H1 (cell line): ENCODE measurements at regions not wholly inside any gene's neighbourhood (a gene's known extent, or its start where the extent isn't known, plus 50 kb on each side); places are given as distances from the start of the nearest gene placed in this dataset.

Experiments
- CTCF ChIA-PET: fragments of 300-600 bp; sonication (Branson Sonifier 250); formaldehyde crosslinking; loops from one replicate; lab custom pipeline; 2021; ENCODE audit not compliant: partially characterized antibody; lab: Charles Lee
- POLR2A ChIA-PET: fragments of 300-600 bp; sonication (Branson Sonifier 250); formaldehyde crosslinking; loops from one replicate; lab custom pipeline; 2021; ENCODE audit warnings: inconsistent platforms; ENCODE audit not compliant: partially characterized antibody; lab: Charles Lee
- DNase-seq, 2 experiments: peaks; one replicate each; pipeline versions ENCODE4 v3.0.0 to v3.0.0-alpha.2; 2010 to 2022; ENCODE audit warnings: low spot score in 2 of 2, low read depth in 1 of 2, mixed read lengths in 1 of 2
- FAIRE-seq: peaks from 2 replicates; lab custom pipeline; 2011; peaks lifted over from hg19 to GRCh38; lab: Jason Lieb, UNC
- H2AFZ ChIP-seq: 2 replicates; pipeline ENCODE4 v1.8.1; 2012; ENCODE audit warnings: low read length, inconsistent platforms
- H2AK5ac ChIP-seq: 2 replicates; pipeline ENCODE4 v1.6.1; 2013; ENCODE audit warnings: low read depth, low read length
- H2BK120ac ChIP-seq: replicated peaks from 2 replicates; pipeline ENCODE3; 2013; ENCODE audit warnings: low read depth, low read length, inconsistent platforms
- H2BK12ac ChIP-seq: 2 replicates; pipeline ENCODE4 v1.6.1; 2013; ENCODE audit warnings: low read depth, low read length
- H2BK15ac ChIP-seq: 2 replicates; pipeline ENCODE4 v1.6.1; 2013; ENCODE audit warnings: low read length
- H2BK20ac ChIP-seq: 2 replicates; pipeline ENCODE4 v1.6.1; 2013; ENCODE audit warnings: low read length
- H2BK5ac ChIP-seq: 2 replicates; pipeline ENCODE4 v1.6.1; 2013; ENCODE audit warnings: low read depth, low read length
- H3K14ac ChIP-seq: 2 replicates; pipeline ENCODE4 v1.6.1; 2013; ENCODE audit warnings: inconsistent platforms; ENCODE audit not compliant: insufficient read length
- H3K18ac ChIP-seq: 2 replicates; pipeline ENCODE4 v1.6.1; 2013; ENCODE audit warnings: low read length; ENCODE audit errors: extremely low read depth
- H3K23ac ChIP-seq: 2 replicates; pipeline ENCODE4 v1.6.1; 2013; ENCODE audit warnings: inconsistent platforms; ENCODE audit not compliant: insufficient read length
- H3K23me2 ChIP-seq: 2 replicates; pipeline ENCODE4 v1.6.1; 2013; ENCODE audit warnings: low read depth, low read length
- H3K27ac ChIP-seq: 2 replicates; pipeline ENCODE4 v1.6.1; 2011; ENCODE audit warnings: low read depth, low read length, inconsistent platforms
- H3K27me3 ChIP-seq, 4 experiments: replicated peaks in 1 of 4; 1 replicate in 1 of 4; 2 replicates in 3 of 4; pipeline versions ENCODE4 v1.6.1 to v1.8.1; 2011 to 2013; ENCODE audit warnings: low read length in 3 of 4, mild to moderate bottlenecking in 3 of 4, inconsistent platforms in 2 of 4, mixed read lengths in 2 of 4, moderate library complexity in 1 of 4; ENCODE audit not compliant: control insufficient read depth in 3 of 4, insufficient read depth in 3 of 4; ENCODE audit errors: extremely low read depth in 1 of 4
- H3K36me3 ChIP-seq, 4 experiments: 2 replicates each; pipeline versions ENCODE4 v1.6.1 to v1.8.1; 2011 to 2013; ENCODE audit warnings: mild to moderate bottlenecking in 4 of 4, low read length in 3 of 4, moderate library complexity in 2 of 4, control low read depth in 1 of 4, inconsistent platforms in 1 of 4; ENCODE audit not compliant: insufficient read depth in 4 of 4, control insufficient read depth in 2 of 4
- H3K4ac ChIP-seq: replicated peaks from 2 replicates; pipeline ENCODE3; 2013; ENCODE audit warnings: low read length, low read depth, mixed read lengths, inconsistent platforms; ENCODE audit not compliant: insufficient read length
- H3K4me1 ChIP-seq, 4 experiments: replicated peaks in 1 of 4; 1 replicate in 1 of 4; 2 replicates in 3 of 4; pipeline versions ENCODE4 v1.6.1 to v1.8.1; 2011 to 2013; ENCODE audit warnings: low read length in 3 of 4, inconsistent platforms in 2 of 4, mixed read lengths in 1 of 4; ENCODE audit not compliant: insufficient read depth in 4 of 4, control insufficient read depth in 3 of 4
- H3K4me2 ChIP-seq, 2 experiments: 2 replicates each; pipeline versions ENCODE4 v1.6.1 to v1.8.1; 2011 to 2013; ENCODE audit warnings: low read depth in 2 of 2, low read length in 2 of 2, control low read depth in 1 of 2, inconsistent platforms in 1 of 2, mild to moderate bottlenecking in 1 of 2; ENCODE audit not compliant: insufficient read depth in 1 of 2
- H3K4me3 ChIP-seq, 4 experiments: fragments of 200-600, 300-600 bp in 1 of 4; sonication (generic), shearing (Covaris generic), sonication (Bioruptor Twin) in 1 of 4; 2 replicates each; pipeline versions ENCODE4 v1.5.1 to v1.8.1; 2011 to 2016; ENCODE audit warnings: low read length in 4 of 4, low read depth in 3 of 4, control low read depth in 2 of 4, inconsistent platforms in 2 of 4, mild to moderate bottlenecking in 2 of 4, mixed read lengths in 1 of 4, moderate library complexity in 1 of 4; ENCODE audit not compliant: insufficient read depth in 2 of 4; ENCODE audit errors: extremely low read depth in 1 of 4
- H3K56ac ChIP-seq: replicated peaks from 2 replicates; pipeline ENCODE3; 2013; ENCODE audit warnings: low read depth, mild to moderate bottlenecking, mixed read lengths, low read length, inconsistent platforms; ENCODE audit not compliant: insufficient read length
- H3K79me1 ChIP-seq: 2 replicates; pipeline ENCODE4 v1.6.1; 2013; ENCODE audit warnings: low read depth, low read length, control low read depth
- H3K79me2 ChIP-seq, 2 experiments: 2 replicates each; pipeline versions ENCODE4 v1.6.1 to v1.8.1; 2012 to 2013; ENCODE audit warnings: low read length in 2 of 2, mild to moderate bottlenecking in 2 of 2, inconsistent platforms in 1 of 2; ENCODE audit not compliant: insufficient read depth in 2 of 2, control insufficient read depth in 1 of 2
- H3K9ac ChIP-seq, 4 experiments: replicated peaks in 1 of 4; 1 replicate in 1 of 4; 2 replicates in 3 of 4; pipeline versions ENCODE4 v1.6.1 to v1.8.1; 2011 to 2013; ENCODE audit warnings: low read depth in 3 of 4, low read length in 3 of 4, control low read depth in 2 of 4, mild to moderate bottlenecking in 2 of 4, moderate library complexity in 2 of 4, inconsistent platforms in 1 of 4; ENCODE audit errors: extremely low read depth in 1 of 4
- H3K9me3 ChIP-seq, 2 experiments: 2 replicates each; pipeline versions ENCODE4 v1.6.1 to v1.8.1; 2012 to 2013; ENCODE audit warnings: mild to moderate bottlenecking in 2 of 2, moderate library complexity in 2 of 2, control low read depth in 1 of 2, inconsistent platforms in 1 of 2, low read depth in 1 of 2, low read length in 1 of 2, mixed read lengths in 1 of 2; ENCODE audit not compliant: insufficient read depth in 2 of 2
- H4K20me1 ChIP-seq, 2 experiments: replicated peaks in 1 of 2; 2 replicates each; pipeline versions ENCODE3 to v1.8.1; 2011 to 2013; ENCODE audit warnings: inconsistent platforms in 2 of 2, low read length in 2 of 2, mild to moderate bottlenecking in 1 of 2; ENCODE audit not compliant: insufficient read depth in 2 of 2, control insufficient read depth in 1 of 2
- H4K5ac ChIP-seq: 2 replicates; pipeline ENCODE4 v1.6.1; 2013; ENCODE audit warnings: low read length, low read depth, mixed read lengths, inconsistent platforms; ENCODE audit not compliant: insufficient read length
- H4K8ac ChIP-seq: 2 replicates; pipeline ENCODE4 v1.8.0; 2013; ENCODE audit warnings: mild to moderate bottlenecking, moderate library complexity, low read length, inconsistent platforms; ENCODE audit not compliant: insufficient read depth; ENCODE audit errors: extremely low read depth
- H4K91ac ChIP-seq: replicated peaks from 2 replicates; pipeline ENCODE3; 2013; ENCODE audit warnings: low read length, mixed read lengths, inconsistent platforms; ENCODE audit not compliant: insufficient read length
- CBX8 ChIP-seq: fragments of 300-800, 300-1000 bp; sonication (generic); IDR thresholded peaks from 2 replicates; pipeline ENCODE4 v1.7.1; 2016; ENCODE audit warnings: low read depth, low read length, borderline replicate concordance
- CEBPB ChIP-seq: IDR thresholded peaks from 2 replicates; pipeline ENCODE4 v1.6.1; 2012; ENCODE audit warnings: low read depth, low read length
- CTBP2 ChIP-seq: IDR thresholded peaks from 2 replicates; pipeline ENCODE4 v1.7.0; 2011; ENCODE audit warnings: borderline replicate concordance, mild to moderate bottlenecking, moderate library complexity, mixed read lengths, low read length; ENCODE audit not compliant: insufficient read depth, insufficient read length
- EGR1 ChIP-seq: IDR thresholded peaks from 2 replicates; pipeline ENCODE4 v1.6.1; 2011; ENCODE audit warnings: low read depth, low read length, borderline replicate concordance
- KDM4A ChIP-seq: IDR thresholded peaks from one replicate; pipeline ENCODE4 v1.7.1; 2012; ENCODE audit warnings: low read depth, mild to moderate bottlenecking, moderate library complexity, low read length, inconsistent platforms; ENCODE audit not compliant: severe bottlenecking
- SIN3A ChIP-seq, 2 experiments: IDR thresholded peaks in 1 of 2; conservative IDR thresholded peaks in 1 of 2; 2 replicates each; pipeline ENCODE4 v1.6.1; 2011 to 2012; ENCODE audit warnings: low read length in 2 of 2, improper control_type of control experiment in 1 of 2, low read depth in 1 of 2, mild to moderate bottlenecking in 1 of 2
- SRF ChIP-seq: IDR thresholded peaks from 2 replicates; pipeline ENCODE4 v1.6.1; 2011; ENCODE audit warnings: mild to moderate bottlenecking, low read depth, low read length, moderate library complexity
- WGBS, 2 experiments: shearing (Covaris generic) in 1 of 2; methylation state at CpG; one replicate each; pipeline versions ENCODE4 v1.1.6 to v1.1.7; 2013 to 2015; ENCODE audit warnings: low lambda C conversion rate in 2 of 2, mixed read lengths in 2 of 2, inconsistent platforms in 1 of 2, low coverage in 1 of 2, missing lambda C conversion rate in 1 of 2; ENCODE audit not compliant: insufficient replicate concordance in 2 of 2, insufficient coverage in 1 of 2, insufficient read length in 1 of 2; ENCODE audit errors: extremely low coverage in 1 of 2, missing lambda C conversion rate in 1 of 2; 5-methylcytosine and 5-hydroxymethylcytosine counted together
- TF ChIP-seq, protein P1 (sequence below), 3 experiments: IDR thresholded peaks; 1 replicate in 2 of 3; 2 replicates in 1 of 3; pipeline versions ENCODE4 v1.5.1 to v1.6.1; 2011; ENCODE audit warnings: low read length in 3 of 3, mild to moderate bottlenecking in 3 of 3, inconsistent platforms in 2 of 3, low read depth in 1 of 3, moderate library complexity in 1 of 3; ENCODE audit not compliant: insufficient read depth in 1 of 3; ENCODE audit errors: control extremely low read depth in 1 of 3

DNA sequence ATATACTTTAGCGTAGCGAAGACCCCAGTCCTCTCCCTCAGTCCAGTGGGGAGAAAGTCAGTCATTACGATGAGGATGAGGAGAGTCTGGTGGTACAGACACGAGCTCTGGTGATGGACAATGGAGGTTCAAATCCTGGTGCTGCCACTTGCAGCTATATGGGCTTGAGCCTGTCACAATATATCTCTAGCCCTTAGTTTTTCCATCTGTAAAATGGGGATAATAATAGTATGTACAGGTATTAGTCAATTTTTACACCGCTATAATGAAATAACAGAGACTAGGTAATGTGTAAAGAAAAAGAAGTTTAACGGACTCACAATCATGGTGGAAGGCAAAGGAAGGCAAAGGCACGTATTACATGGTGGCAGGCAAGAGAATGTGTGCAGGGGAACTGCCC lies 237.9 kb downstream of the BCAS1 start:
- H3K4me2 ChIP-seq: no peak overlapping the region
- WGBS, 2 experiments: 98% methylated on average over 7 of the region's 7 CpGs; no CpG with 5 or more reads in 1 of the 2 experiments
- no peaks in the 10 kb centered on the region for H3K9me3 ChIP-seq
- H2BK12ac ChIP-seq: no peak overlapping the region
- H3K18ac ChIP-seq: no peak overlapping the region
- no peak overlapping the region for H2AFZ ChIP-seq
- no peak for DNase-seq
- H3K27me3 ChIP-seq: no peaks in the 10 kb centered on the region
- peaks cover 0 to 17% (median 6%) of the 10 kb centered on the region in 4 experiments; a peak in 3 of 7 replicates for H3K4me1 ChIP-seq
- no peak overlapping the region for H2BK5ac ChIP-seq
- H3K56ac ChIP-seq: no peak overlapping the region
- H4K20me1 ChIP-seq: no peaks in the 10 kb centered on the region
- H3K79me2 ChIP-seq: no peaks in the 10 kb centered on the region
- H3K23me2 ChIP-seq: no peaks in the 10 kb centered on the region
- H3K27ac ChIP-seq: no peak overlapping the region
- CTCF ChIA-PET: interaction anchor here (0.6 kb wide), 1 partner anchor 10 kb away, joined by 3 read pairs; no protein-coding TSS in a partner anchor
- H2BK20ac ChIP-seq: no peak overlapping the region
- TF ChIP-seq SIN3A (conservative IDR thresholded peaks at IDR 0.05 in 1 of 2, IDR thresholded peaks at IDR 0.05 in 1 of 2; ENCODE audit: low read depth in 1 of 2, low read length in 2 of 2) (no peak), KDM4A (no peak), SRF (no peak), EGR1 (no peak), CEBPB (no peak), CBX8 (no peak), CTBP2 (no peak)
- TF ChIP-seq, protein P1, sequence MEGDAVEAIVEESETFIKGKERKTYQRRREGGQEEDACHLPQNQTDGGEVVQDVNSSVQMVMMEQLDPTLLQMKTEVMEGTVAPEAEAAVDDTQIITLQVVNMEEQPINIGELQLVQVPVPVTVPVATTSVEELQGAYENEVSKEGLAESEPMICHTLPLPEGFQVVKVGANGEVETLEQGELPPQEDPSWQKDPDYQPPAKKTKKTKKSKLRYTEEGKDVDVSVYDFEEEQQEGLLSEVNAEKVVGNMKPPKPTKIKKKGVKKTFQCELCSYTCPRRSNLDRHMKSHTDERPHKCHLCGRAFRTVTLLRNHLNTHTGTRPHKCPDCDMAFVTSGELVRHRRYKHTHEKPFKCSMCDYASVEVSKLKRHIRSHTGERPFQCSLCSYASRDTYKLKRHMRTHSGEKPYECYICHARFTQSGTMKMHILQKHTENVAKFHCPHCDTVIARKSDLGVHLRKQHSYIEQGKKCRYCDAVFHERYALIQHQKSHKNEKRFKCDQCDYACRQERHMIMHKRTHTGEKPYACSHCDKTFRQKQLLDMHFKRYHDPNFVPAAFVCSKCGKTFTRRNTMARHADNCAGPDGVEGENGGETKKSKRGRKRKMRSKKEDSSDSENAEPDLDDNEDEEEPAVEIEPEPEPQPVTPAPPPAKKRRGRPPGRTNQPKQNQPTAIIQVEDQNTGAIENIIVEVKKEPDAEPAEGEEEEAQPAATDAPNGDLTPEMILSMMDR (IDR thresholded peaks at IDR 0.05; ENCODE audit: control extremely low read depth in 1 of 3, insufficient read depth in 1 of 3, low read depth in 1 of 3, low read length in 3 of 3): no peak
- POLR2A ChIA-PET: interaction anchor here (0.7 kb wide), 1 partner anchor 47 kb away, joined by 3 read pairs; no protein-coding TSS in a partner anchor
- no peaks in the 10 kb centered on the region for H3K79me1 ChIP-seq
- H2BK15ac ChIP-seq: no peak overlapping the region
- H3K23ac ChIP-seq: no peak overlapping the region
- H3K9ac ChIP-seq: no peak overlapping the region
- no peak overlapping the region for H4K8ac ChIP-seq
- no peak overlapping the region for H2AK5ac ChIP-seq
- H2BK120ac ChIP-seq: no peak overlapping the region
- H3K36me3 ChIP-seq: no peaks in the 10 kb centered on the region
- no peak overlapping the region for H4K5ac ChIP-seq
- no peak overlapping the region for H3K4me3 ChIP-seq
- H3K14ac ChIP-seq: no peak overlapping the region
- H3K4ac ChIP-seq: no peak overlapping the region
- H4K91ac ChIP-seq: no peak overlapping the region
- no peak for FAIRE-seq
